ENCODE measurements at regions not wholly inside any gene's neighbourhood (a gene's known extent, or its start where the extent isn't known, plus 50 kb on each side); places are given as distances from the start of the nearest gene placed in this dataset.

GRCh38 chr6:154668156-154668555 lies 65.1 kb upstream of the SCAF8 start:
- no peak for TF ChIP-seq EZH2 (IDR thresholded peaks at IDR 0.05)
- no peak for TF ChIP-seq CTCF (IDR thresholded peaks at IDR 0.05)
- no peak for TF ChIP-seq EZH2phosphoT487 (IDR thresholded peaks at IDR 0.05)
- Histone ChIP-seq H3K9me3 (ENCODE audit: low read depth) (no peaks in the 10 kb centered on the region), H3K4me3 (no peak overlapping the region), H3K79me2 (ENCODE audit: low read depth) (no peaks in the 10 kb centered on the region), H3K27me3 (no peaks in the 10 kb centered on the region), H3K4me2 (no peak overlapping the region), H3K36me3 (no peaks in the 10 kb centered on the region), H3F3A (ENCODE audit: low read depth) (no peaks in the 10 kb centered on the region), H4K20me1 (ENCODE audit: low read depth) (no peaks in the 10 kb centered on the region), H3K9ac (no peak overlapping the region), H3K27ac (no peak overlapping the region), H2AFZ (replicated peaks) (no peak overlapping the region), H3K4me1 (no peaks in the 10 kb centered on the region)
- no peaks in the 10 kb centered on the region for H3K36me3 Mint-ChIP-seq
- H3K4me1 Mint-ChIP-seq = peaks cover 3% of the 10 kb centered on the region
- H3K27me3 Mint-ChIP-seq (ENCODE audit: insufficient read depth, low read depth) = peaks cover 3% of the 10 kb centered on the region
- no peaks in the 10 kb centered on the region for H3K9me3 Mint-ChIP-seq
- no peak for DNase-seq (ENCODE audit: low spot score)
- H3K4me3 Mint-ChIP-seq = no peak overlapping the region
- no peak overlapping the region for H3K27ac Mint-ChIP-seq

GRCh38 chr6:154672086-154672485 lies 61.1 kb upstream of the SCAF8 start:
- no peaks in the 10 kb centered on the region for H4K20me1 ChIP-seq (ENCODE audit: low read depth)

GRCh38 chr6:154673919-154674318 lies 59.3 kb upstream of the SCAF8 start:
- Mint-ChIP-seq H3K27me3 (ENCODE audit: insufficient read depth, low read depth) (peaks cover 3% of the 10 kb centered on the region), H3K4me1 (no peaks in the 10 kb centered on the region), H3K9me3 (no peaks in the 10 kb centered on the region), H3K36me3 (no peaks in the 10 kb centered on the region), H3K27ac (no peak overlapping the region), H3K4me3 (no peak overlapping the region)
- no peak overlapping the region for H3K4me3 ChIP-seq
- no peaks in the 10 kb centered on the region for H3K79me2 ChIP-seq (ENCODE audit: low read depth)
- no peak overlapping the region for H2AFZ ChIP-seq (replicated peaks)
- no peak overlapping the region for H3K9ac ChIP-seq
- no peak overlapping the region for H3K4me2 ChIP-seq
- H3K4me1 ChIP-seq = no peaks in the 10 kb centered on the region
- no peaks in the 10 kb centered on the region for H3F3A ChIP-seq (ENCODE audit: low read depth)
- H4K20me1 ChIP-seq (ENCODE audit: low read depth) = no peaks in the 10 kb centered on the region
- no peak for DNase-seq (ENCODE audit: low spot score)
- H3K27me3 ChIP-seq = no peaks in the 10 kb centered on the region
- H3K27ac ChIP-seq = no peak overlapping the region
- TF ChIP-seq CTCF (IDR thresholded peaks at IDR 0.05) (no peak), EZH2phosphoT487 (IDR thresholded peaks at IDR 0.05) (no peak), EZH2 (IDR thresholded peaks at IDR 0.05) (no peak)
- H3K36me3 ChIP-seq = no peaks in the 10 kb centered on the region
- H3K9me3 ChIP-seq (ENCODE audit: low read depth) = no peaks in the 10 kb centered on the region

More at GRCh38 chr6:154672086-154672485, 61.1 kb upstream of the SCAF8 start:
- Histone ChIP-seq H3K79me2 (ENCODE audit: low read depth) (no peaks in the 10 kb centered on the region), H3K9ac (no peak overlapping the region), H3K4me2 (no peak overlapping the region), H3K9me3 (ENCODE audit: low read depth) (no peaks in the 10 kb centered on the region), H3K27me3 (no peaks in the 10 kb centered on the region), H2AFZ (replicated peaks) (no peak overlapping the region), H3K27ac (no peak overlapping the region), H3K36me3 (no peaks in the 10 kb centered on the region), H3K4me1 (no peaks in the 10 kb centered on the region), H3F3A (ENCODE audit: low read depth) (no peaks in the 10 kb centered on the region), H3K4me3 (no peak overlapping the region)
- Mint-ChIP-seq H3K36me3 (no peaks in the 10 kb centered on the region), H3K9me3 (no peaks in the 10 kb centered on the region), H3K4me3 (no peak overlapping the region), H3K27ac (no peak overlapping the region), H3K4me1 (no peaks in the 10 kb centered on the region), H3K27me3 (ENCODE audit: insufficient read depth, low read depth) (peaks cover 3% of the 10 kb centered on the region)
- TF ChIP-seq EZH2phosphoT487 (IDR thresholded peaks at IDR 0.05) = no peak
- no peak for DNase-seq (ENCODE audit: low spot score)

- H3K9me3 Mint-ChIP-seq = no peaks in the 10 kb centered on the region
- Histone ChIP-seq H3K36me3 (no peaks in the 10 kb centered on the region), H3K9me3 (ENCODE audit: low read depth) (no peaks in the 10 kb centered on the region), H3K27ac (no peak overlapping the region), H3K4me1 (no peaks in the 10 kb centered on the region), H3K4me2 (no peak overlapping the region), H4K20me1 (ENCODE audit: low read depth) (no peaks in the 10 kb centered on the region), H3K9ac (no peak overlapping the region), H3K79me2 (ENCODE audit: low read depth) (no peaks in the 10 kb centered on the region), H3K4me3 (no peak overlapping the region), H3F3A (ENCODE audit: low read depth) (no peaks in the 10 kb centered on the region), H2AFZ (replicated peaks) (no peak overlapping the region), H3K27me3 (no peaks in the 10 kb centered on the region)
- peaks cover 3% of the 10 kb centered on the region for H3K27me3 Mint-ChIP-seq (ENCODE audit: insufficient read depth, low read depth)
- no peak overlapping the region for H3K27ac Mint-ChIP-seq
- TF ChIP-seq EZH2 (IDR thresholded peaks at IDR 0.05) = no peak
- TF ChIP-seq CTCF (IDR thresholded peaks at IDR 0.05) = peak; percentile 100
- H3K36me3 Mint-ChIP-seq = no peaks in the 10 kb centered on the region
- peak; percentile 92 for DNase-seq (ENCODE audit: low spot score)
- no peak overlapping the region for H3K4me3 Mint-ChIP-seq
- H3K4me1 Mint-ChIP-seq = no peaks in the 10 kb centered on the region
These were observed 57.6 kb upstream of the SCAF8 start for GRCh38 chr6:154675602-154676088.

Data from neural progenitor cell (in vitro differentiated cells).